ENCODE measurements at regions not wholly inside any gene's neighbourhood (a gene's known extent, or its start where the extent isn't known, plus 50 kb on each side); places are given as distances from the start of the nearest gene placed in this dataset.

GRCh38 chr21:35893156-35893555, 167.2 kb downstream of the SETD4 start:
- WGBS, 5 donors, result 85 to 91% (median 90%) methylated on average over 3 of the region's 3 CpGs
- no peak for DNase-seq
- no peaks in the 10 kb centered on the region for H3K4me1 ChIP-seq
- no peaks in the 10 kb centered on the region for H3K9me3 ChIP-seq
- no peak overlapping the region for H3K27ac ChIP-seq
- TF ChIP-seq POLR2A (IDR thresholded peaks at IDR 0.05) (no peak), POLR2AphosphoS5 (IDR thresholded peaks at IDR 0.05) (no peak), CTCF (IDR thresholded peaks at IDR 0.05 in 8 of 11, conservative IDR thresholded peaks at IDR 0.05 in 3 of 11) (no peak)
- intact Hi-C loops (cut with DNase I; ENCODE audit: low total_unique reads), result no loop called here
- H3K27me3 ChIP-seq (replicated peaks in 1 of 7), result peaks cover 0 to 17% (median 0%) of the 10 kb centered on the region in 7 donors
- H3K36me3 ChIP-seq, result no peaks in the 10 kb centered on the region
- H3K4me3 ChIP-seq, result no peak overlapping the region

GRCh38 chr21:35886887-35887286, 173.4 kb downstream of the SETD4 start:
- H3K4me1 ChIP-seq, result no peaks in the 10 kb centered on the region
- H3K36me3 ChIP-seq, result no peaks in the 10 kb centered on the region
- H3K27me3 ChIP-seq (replicated peaks in 1 of 7), result peaks cover 0 to 16% (median 0%) of the 10 kb centered on the region in 7 donors
- no peak overlapping the region for H3K4me3 ChIP-seq
- DNase-seq, result no peak
- intact Hi-C loops (cut with DNase I; ENCODE audit: low total_unique reads), result no loop called here
- H3K9me3 ChIP-seq, result peaks cover 0 to 3% (median 0%) of the 10 kb centered on the region in 8 donors
- WGBS, 5 donors, result 93 to 97% (median 94%) methylated on average over 39 to 40 of the region's 40 CpGs
- no peak for TF ChIP-seq CTCF (IDR thresholded peaks at IDR 0.05 in 8 of 11, conservative IDR thresholded peaks at IDR 0.05 in 3 of 11)
- no peak for TF ChIP-seq POLR2AphosphoS5 (IDR thresholded peaks at IDR 0.05)
- TF ChIP-seq POLR2A (IDR thresholded peaks at IDR 0.05), result no peak
- H3K27ac ChIP-seq, result no peak overlapping the region

GRCh38 chr21:35885942-35886541, 174.3 kb downstream of the SETD4 start:
- no peak for TF ChIP-seq CTCF (IDR thresholded peaks at IDR 0.05 in 8 of 11, conservative IDR thresholded peaks at IDR 0.05 in 3 of 11)
- no peak for TF ChIP-seq POLR2AphosphoS5 (IDR thresholded peaks at IDR 0.05)
- TF ChIP-seq POLR2A (IDR thresholded peaks at IDR 0.05), result no peak
- Histone ChIP-seq H3K27me3 (replicated peaks in 1 of 7) (peaks cover 0 to 24% (median 0%) of the 10 kb centered on the region in 7 donors), H3K27ac (no peak overlapping the region), H3K4me1 (no peaks in the 10 kb centered on the region), H3K9me3 (peaks cover 0 to 3% (median 0%) of the 10 kb centered on the region in 8 donors), H3K4me3 (no peak overlapping the region), H3K36me3 (no peaks in the 10 kb centered on the region)
- DNase-seq, result no peak
- WGBS, 5 donors, result 85 to 88% (median 87%) methylated on average over 7 of the region's 7 CpGs
- intact Hi-C loops (cut with DNase I; ENCODE audit: low total_unique reads), result no loop called here

- Histone ChIP-seq H3K27me3 (replicated peaks in 1 of 7) (peaks cover 0 to 27% (median 0%) of the 10 kb centered on the region in 7 donors), H3K4me3 (no peak overlapping the region), H3K27ac (no peak overlapping the region), H3K4me1 (no peaks in the 10 kb centered on the region), H3K36me3 (no peaks in the 10 kb centered on the region), H3K9me3 (peaks cover 0 to 3% (median 0%) of the 10 kb centered on the region in 8 donors)
- TF ChIP-seq CTCF (IDR thresholded peaks at IDR 0.05 in 8 of 11, conservative IDR thresholded peaks at IDR 0.05 in 3 of 11) (no peak), POLR2AphosphoS5 (IDR thresholded peaks at IDR 0.05) (no peak), POLR2A (IDR thresholded peaks at IDR 0.05) (no peak)
- intact Hi-C loops (cut with DNase I; ENCODE audit: low total_unique reads), result no loop called here
- 48 to 60% (median 56%) methylated on average over 10 of the region's 10 CpGs for WGBS, 5 donors
- no peak for DNase-seq
Measured at GRCh38 chr21:35882791-35883240, 177.5 kb downstream of the SETD4 start.

Measured in spleen (tissue), 11 donors.